GM10266 (cell line): ENCODE measurements at regions not wholly inside any gene's neighbourhood (a gene's known extent, or its start where the extent isn't known, plus 50 kb on each side); places are given as distances from the start of the nearest gene placed in this dataset.
"Not testable (repeated sequence)": the region's sequence is repeated elsewhere in the genome, so short reads cannot be mapped to it uniquely, and the experiment has no call there.

Source experiments
- DNase-seq: peaks from one replicate; pipeline ENCODE4 v3.0.0; 2012; ENCODE audit errors: extremely low spot score
- CTCF ChIP-seq: IDR thresholded peaks from 2 replicates; pipeline ENCODE4 v1.5.1; 2012; ENCODE audit warnings: mild to moderate bottlenecking, low read depth; ENCODE audit not compliant: control insufficient read depth, insufficient read depth; ENCODE audit errors: missing control alignments

DNA sequence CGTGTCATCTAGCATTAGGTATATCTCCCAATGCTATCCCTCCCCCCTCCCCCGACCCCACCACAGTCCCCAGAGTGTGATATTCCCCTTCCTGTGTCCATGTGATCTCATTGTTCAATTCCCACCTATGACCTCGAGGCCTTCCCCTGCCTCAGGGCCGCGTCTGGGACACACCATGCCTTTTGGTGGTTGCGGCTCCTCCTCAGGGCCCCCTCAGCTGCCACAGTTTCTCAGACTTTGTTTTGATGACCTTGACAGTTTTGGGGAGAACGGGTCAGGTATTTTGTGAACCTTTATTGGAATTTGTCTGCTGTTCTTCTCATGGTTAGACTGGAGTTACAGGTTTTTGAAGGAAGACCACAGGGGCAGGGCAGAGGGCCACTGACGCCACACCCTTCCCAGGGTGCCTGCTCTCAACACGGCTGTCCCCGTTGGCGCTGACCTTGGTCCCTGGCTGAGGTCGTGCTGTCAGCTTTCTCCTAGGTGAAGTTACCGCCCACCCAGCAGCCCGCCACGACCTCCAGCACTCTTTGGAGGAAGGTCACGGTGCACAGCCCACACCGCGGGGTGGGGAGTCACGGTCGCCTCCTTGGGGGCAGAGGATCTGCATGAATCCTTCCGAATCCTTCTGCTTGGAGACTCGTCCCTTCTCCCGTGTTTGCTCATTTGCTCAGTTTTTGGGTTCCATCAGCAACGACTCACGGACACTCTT lies 130.5 kb downstream of the KIF26A start:
- TF ChIP-seq CTCF, result no peak
- no peak for DNase-seq

- not testable (repeated sequence) for DNase-seq
Measured at GRCh38 chr14:104269511-104270241, 131.3 kb downstream of the KIF26A start.

GRCh38 chr14:104271391-104271790 lies 133.0 kb downstream of the KIF26A start:
- DNase-seq, result no peak

GRCh38 chr14:104274806-104275205 lies 136.4 kb downstream of the KIF26A start:
- DNase-seq, result no peak
- TF ChIP-seq CTCF, result no peak

More at GRCh38 chr14:104271391-104271790, 133.0 kb downstream of the KIF26A start:
- no peak for TF ChIP-seq CTCF

- no peak for DNase-seq
- no peak for TF ChIP-seq CTCF
Measured at GRCh38 chr14:104277416-104278213, 139.2 kb downstream of the KIF26A start.

GRCh38 chr14:104278214-104278534 lies 139.8 kb downstream of the KIF26A start:
- no peak for DNase-seq
- no peak for TF ChIP-seq CTCF

- no peak for TF ChIP-seq CTCF
- no peak for DNase-seq
Measured at GRCh38 chr14:104280085-104280901, 141.9 kb downstream of the KIF26A start.
